Thyroid gland (tissue), 4 donors: ENCODE measurements at regions not wholly inside any gene's neighbourhood (a gene's known extent, or its start where the extent isn't known, plus 50 kb on each side); places are given as distances from the start of the nearest gene placed in this dataset.

ENCODE experiments used
- POLR2A ChIP-seq, 2 donors: fragments of 450-650 bp; IDR thresholded peaks; one replicate each; pipeline ENCODE4 v1.6.1; 2017; ENCODE audit warnings: antibody characterized with exemption in 2 of 2, mild to moderate bottlenecking in 2 of 2, moderate library complexity in 1 of 2
- TF ChIP-seq, protein P1 (sequence below), 6 experiments: fragments of 200-600 bp in 3 of 6; fragments of 450-650 bp in 3 of 6; sonication (generic) in 3 of 6; IDR thresholded peaks; one replicate each; pipeline ENCODE4 v1.5.1; 2016 to 2019; ENCODE audit warnings: antibody characterized with exemption in 6 of 6, mild to moderate bottlenecking in 2 of 6, inconsistent platforms in 1 of 6, moderate library complexity in 1 of 6

DNA sequence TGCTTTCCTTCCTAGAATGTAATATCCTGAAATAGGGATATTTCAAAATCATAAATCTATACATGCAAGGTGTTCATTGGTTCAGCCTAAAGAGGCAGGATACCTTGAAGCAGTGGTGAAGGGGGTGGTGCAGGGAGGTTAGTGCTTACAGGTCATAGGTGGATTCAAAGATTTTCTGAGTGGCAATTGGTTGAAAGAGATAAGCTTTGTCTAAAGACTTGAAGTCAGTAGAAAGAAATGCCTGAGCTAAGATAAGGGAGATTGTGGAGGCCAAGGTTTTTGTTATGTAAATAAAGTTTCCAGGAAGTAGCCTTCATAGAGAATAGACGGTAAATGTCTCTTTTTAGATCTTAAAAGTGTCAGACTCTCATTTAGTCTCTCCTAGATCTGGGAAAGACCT lies 741.2 kb upstream of the ZWINT start:
- TF ChIP-seq, protein P1, sequence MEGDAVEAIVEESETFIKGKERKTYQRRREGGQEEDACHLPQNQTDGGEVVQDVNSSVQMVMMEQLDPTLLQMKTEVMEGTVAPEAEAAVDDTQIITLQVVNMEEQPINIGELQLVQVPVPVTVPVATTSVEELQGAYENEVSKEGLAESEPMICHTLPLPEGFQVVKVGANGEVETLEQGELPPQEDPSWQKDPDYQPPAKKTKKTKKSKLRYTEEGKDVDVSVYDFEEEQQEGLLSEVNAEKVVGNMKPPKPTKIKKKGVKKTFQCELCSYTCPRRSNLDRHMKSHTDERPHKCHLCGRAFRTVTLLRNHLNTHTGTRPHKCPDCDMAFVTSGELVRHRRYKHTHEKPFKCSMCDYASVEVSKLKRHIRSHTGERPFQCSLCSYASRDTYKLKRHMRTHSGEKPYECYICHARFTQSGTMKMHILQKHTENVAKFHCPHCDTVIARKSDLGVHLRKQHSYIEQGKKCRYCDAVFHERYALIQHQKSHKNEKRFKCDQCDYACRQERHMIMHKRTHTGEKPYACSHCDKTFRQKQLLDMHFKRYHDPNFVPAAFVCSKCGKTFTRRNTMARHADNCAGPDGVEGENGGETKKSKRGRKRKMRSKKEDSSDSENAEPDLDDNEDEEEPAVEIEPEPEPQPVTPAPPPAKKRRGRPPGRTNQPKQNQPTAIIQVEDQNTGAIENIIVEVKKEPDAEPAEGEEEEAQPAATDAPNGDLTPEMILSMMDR (IDR thresholded peaks at IDR 0.05): no peak
- no peak for TF ChIP-seq POLR2A (IDR thresholded peaks at IDR 0.05)
